ENCODE measurements at regions not wholly inside any gene's neighbourhood (a gene's known extent, or its start where the extent isn't known, plus 50 kb on each side); places are given as distances from the start of the nearest gene placed in this dataset.

- TF ChIP-seq CTCF (IDR thresholded peaks at IDR 0.05; ENCODE audit: insufficient read depth, low read length, poor library complexity, severe bottlenecking) (no peak), EZH2phosphoT487 (conservative IDR thresholded peaks at IDR 0.05; ENCODE audit: low read length) (no peak)
Measured at GRCh38 chr7:91436655-91437054, 172.4 kb downstream of the FZD1 start.

Data from SU-DHL-6 (cell line).